Endothelial cell of umbilical vein (primary cell): ENCODE measurements at regions not wholly inside any gene's neighbourhood (a gene's known extent, or its start where the extent isn't known, plus 50 kb on each side); places are given as distances from the start of the nearest gene placed in this dataset.

Experiments
- BruUV-seq: library from RNA; stranded (reverse); fragments of 400-500 nt; replicated peaks from 2 replicates; lab custom pipeline; 2021; lab: Mats Ljungman, UMichigan
- CTCF ChIA-PET: fragments of 300-600, 350-600 bp; sonication (Branson Sonifier 250); formaldehyde crosslinking; loops from one replicate; lab custom pipeline; 2021; ENCODE audit warnings: antibody characterized with exemption, inconsistent platforms; lab: Charles Lee
- POLR2A ChIA-PET: fragments of 300-600, 350-600 bp; sonication (Branson Sonifier 250); formaldehyde crosslinking; loops from one replicate; lab custom pipeline; 2021; ENCODE audit warnings: antibody characterized with exemption, inconsistent platforms; lab: Charles Lee
- DNase-seq: peaks from one replicate; pipeline ENCODE4 v3.0.0-alpha.2; 2011; ENCODE audit warnings: low read depth, low spot score
- FAIRE-seq: peaks from 2 replicates; lab custom pipeline; 2011; peaks lifted over from hg19 to GRCh38; lab: Jason Lieb, UNC
- H2AFZ ChIP-seq: 2 replicates; pipeline ENCODE4 v1.6.0; 2012; ENCODE audit warnings: low read depth, low read length, control low read depth, inconsistent platforms
- H3K27ac ChIP-seq: 2 replicates; pipeline ENCODE4 v1.5.1; 2011; ENCODE audit warnings: low read depth, mild to moderate bottlenecking, control low read depth, low read length, moderate library complexity; ENCODE audit not compliant: insufficient read depth
- H3K27me3 ChIP-seq, 2 experiments: 2 replicates each; pipeline versions ENCODE4 v1.6.0 to v1.6.1; 2011; ENCODE audit warnings: low read length in 2 of 2, mixed read lengths in 1 of 2; ENCODE audit not compliant: control insufficient read depth in 2 of 2, insufficient read depth in 2 of 2
- H3K36me3 ChIP-seq, 2 experiments: 2 replicates in 1 of 2; 3 replicates in 1 of 2; pipeline ENCODE4 v1.5.1; 2011; ENCODE audit warnings: low read length in 2 of 2, mild to moderate bottlenecking in 1 of 2, moderate library complexity in 1 of 2; ENCODE audit not compliant: control insufficient read depth in 2 of 2, insufficient read depth in 2 of 2; ENCODE audit errors: extremely low read depth in 1 of 2
- H3K4me1 ChIP-seq: 3 replicates; pipeline ENCODE4 v1.5.1; 2011; ENCODE audit warnings: mild to moderate bottlenecking, low read length; ENCODE audit not compliant: control insufficient read depth, insufficient read depth; ENCODE audit errors: extremely low read depth
- H3K4me2 ChIP-seq: 2 replicates; pipeline ENCODE4 v1.6.1; 2011; ENCODE audit warnings: low read length, control low read depth, mixed read lengths; ENCODE audit not compliant: insufficient read depth
- H3K4me3 ChIP-seq, 3 experiments: fragments of 200-600 bp in 1 of 3; sonication (generic), shearing (Covaris generic) in 1 of 3; replicated peaks in 1 of 3; 2 replicates each; pipeline ENCODE4 v1.5.1; 2011 to 2016; ENCODE audit warnings: control low read depth in 3 of 3, low read length in 3 of 3, mild to moderate bottlenecking in 2 of 3, inconsistent platforms in 1 of 3, low read depth in 1 of 3, moderate library complexity in 1 of 3; ENCODE audit not compliant: insufficient read depth in 1 of 3
- H3K79me2 ChIP-seq: 2 replicates; pipeline ENCODE4 v1.6.0; 2012; ENCODE audit warnings: low read length, inconsistent platforms; ENCODE audit not compliant: control insufficient read depth, insufficient read depth
- H3K9ac ChIP-seq: replicated peaks from 2 replicates; pipeline ENCODE3; 2011; ENCODE audit warnings: low read length, control low read depth; ENCODE audit not compliant: insufficient read depth; ENCODE audit errors: extremely low read depth
- H3K9me1 ChIP-seq: replicated peaks from 3 replicates; pipeline ENCODE4 v1.6.0; 2011; ENCODE audit warnings: mild to moderate bottlenecking, low read length; ENCODE audit not compliant: control insufficient read depth, insufficient read depth; ENCODE audit errors: extremely low read depth
- H3K9me3 ChIP-seq: replicated peaks from 2 replicates; pipeline ENCODE4 v1.5.1; 2012; ENCODE audit warnings: low read length, inconsistent platforms; ENCODE audit not compliant: control insufficient read depth, insufficient read depth
- H4K20me1 ChIP-seq: replicated peaks from 2 replicates; pipeline ENCODE3; 2011; ENCODE audit warnings: mild to moderate bottlenecking, low read length; ENCODE audit not compliant: control insufficient read depth, insufficient read depth; ENCODE audit errors: extremely low read depth
- EZH2 ChIP-seq: IDR thresholded peaks from 2 replicates; pipeline ENCODE4 v1.6.1; 2012; ENCODE audit warnings: borderline replicate concordance, low read depth, mild to moderate bottlenecking, moderate library complexity, low read length, inconsistent platforms; ENCODE audit not compliant: severe bottlenecking
- FOS ChIP-seq: IDR thresholded peaks from 2 replicates; pipeline ENCODE4 v1.6.1; 2011; ENCODE audit warnings: mild to moderate bottlenecking, low read length, moderate library complexity, borderline replicate concordance; ENCODE audit not compliant: insufficient read depth
- GATA2 ChIP-seq: IDR thresholded peaks from 2 replicates; pipeline ENCODE4 v1.7.0; 2011; ENCODE audit warnings: low read depth, mild to moderate bottlenecking, moderate library complexity, mixed read lengths, low read length; ENCODE audit not compliant: insufficient read length, insufficient read depth
- JUN ChIP-seq: IDR thresholded peaks from 2 replicates; pipeline ENCODE4 v1.6.1; 2011; ENCODE audit warnings: borderline replicate concordance, low read depth; ENCODE audit not compliant: insufficient read length, insufficient read depth
- MAX ChIP-seq: IDR thresholded peaks from 2 replicates; pipeline ENCODE4 v1.6.1; 2011; ENCODE audit not compliant: insufficient read depth, insufficient read length
- MYC ChIP-seq: IDR thresholded peaks from one replicate; pipeline ENCODE4 v1.6.1; 2011; ENCODE audit warnings: mild to moderate bottlenecking, low read depth, low read length
- POLR2A ChIP-seq: IDR thresholded peaks from 2 replicates; pipeline ENCODE4 v1.6.1; 2012; ENCODE audit warnings: low read depth, mild to moderate bottlenecking, control low read depth, low read length
- POLR2AphosphoS5 ChIP-seq: IDR thresholded peaks from 2 replicates; pipeline ENCODE4 v1.6.1; 2012; ENCODE audit warnings: low read depth, mild to moderate bottlenecking, control low read depth, low read length, moderate library complexity; ENCODE audit not compliant: insufficient read depth
- dilution Hi-C: fragments of 300-500 bp; cut with MboI; formaldehyde crosslinking; loops from one replicate; pipeline ENCODE4 v1.15.0; 2019; ENCODE audit warnings: low sequenced_read_pairs; ENCODE audit not compliant: extremely low pct_ligation_motif_present
- intact Hi-C: fragments of 100-400 bp; cut with micrococcal nuclease; formaldehyde crosslinking; loops from one replicate; pipeline ENCODE4 v1.10.0; 2022
- TF ChIP-seq, protein P1 (sequence below), 2 donors: IDR thresholded peaks; 1 replicate in 1 of 2; 2 replicates in 1 of 2; pipeline ENCODE4 v1.5.1; 2011; ENCODE audit warnings: low read length in 2 of 2, mild to moderate bottlenecking in 2 of 2, moderate library complexity in 2 of 2, control low read depth in 1 of 2, inconsistent platforms in 1 of 2, low read depth in 1 of 2; ENCODE audit not compliant: insufficient read depth in 1 of 2; ENCODE audit errors: extremely low read depth in 1 of 2

GRCh38 chr12:25051656-25052195, 102.8 kb upstream of the BCAT1 start:
- Histone ChIP-seq H3K27ac (no peak overlapping the region), H3K9me1 (no peaks in the 10 kb centered on the region), H3K4me2 (no peak overlapping the region), H3K9ac (no peak overlapping the region), H3K4me1 (no peaks in the 10 kb centered on the region), H2AFZ (no peak overlapping the region), H3K9me3 (no peaks in the 10 kb centered on the region), H3K79me2 (no peaks in the 10 kb centered on the region), H3K27me3 (peaks cover 2 to 3% of the 10 kb centered on the region in 2 experiments), H4K20me1 (no peaks in the 10 kb centered on the region), H3K4me3 (no peak overlapping the region), H3K36me3 (no peaks in the 10 kb centered on the region)
- dilution Hi-C loops (no loop called here), intact Hi-C loops (no loop called here)
- TF ChIP-seq POLR2A: no peak
- TF ChIP-seq EZH2: no peak
- TF ChIP-seq GATA2: no peak
- TF ChIP-seq FOS: no peak
- TF ChIP-seq MYC: no peak
- TF ChIP-seq, protein P1, sequence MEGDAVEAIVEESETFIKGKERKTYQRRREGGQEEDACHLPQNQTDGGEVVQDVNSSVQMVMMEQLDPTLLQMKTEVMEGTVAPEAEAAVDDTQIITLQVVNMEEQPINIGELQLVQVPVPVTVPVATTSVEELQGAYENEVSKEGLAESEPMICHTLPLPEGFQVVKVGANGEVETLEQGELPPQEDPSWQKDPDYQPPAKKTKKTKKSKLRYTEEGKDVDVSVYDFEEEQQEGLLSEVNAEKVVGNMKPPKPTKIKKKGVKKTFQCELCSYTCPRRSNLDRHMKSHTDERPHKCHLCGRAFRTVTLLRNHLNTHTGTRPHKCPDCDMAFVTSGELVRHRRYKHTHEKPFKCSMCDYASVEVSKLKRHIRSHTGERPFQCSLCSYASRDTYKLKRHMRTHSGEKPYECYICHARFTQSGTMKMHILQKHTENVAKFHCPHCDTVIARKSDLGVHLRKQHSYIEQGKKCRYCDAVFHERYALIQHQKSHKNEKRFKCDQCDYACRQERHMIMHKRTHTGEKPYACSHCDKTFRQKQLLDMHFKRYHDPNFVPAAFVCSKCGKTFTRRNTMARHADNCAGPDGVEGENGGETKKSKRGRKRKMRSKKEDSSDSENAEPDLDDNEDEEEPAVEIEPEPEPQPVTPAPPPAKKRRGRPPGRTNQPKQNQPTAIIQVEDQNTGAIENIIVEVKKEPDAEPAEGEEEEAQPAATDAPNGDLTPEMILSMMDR (IDR thresholded peaks at IDR 0.05; ENCODE audit: extremely low read depth in 1 of 2, insufficient read depth in 1 of 2, low read depth in 1 of 2, low read length in 2 of 2): no peak
- TF ChIP-seq JUN: no peak
- no peak for TF ChIP-seq MAX
- TF ChIP-seq POLR2AphosphoS5: no peak
- CTCF ChIA-PET: interaction anchor here (1.6 to 1.8 kb wide), 2 partner anchors 8 to 103 kb away, joined by 4 to 5 read pairs; no protein-coding TSS in a partner anchor
- BruUV-seq: no TSS peak
- DNase-seq (no peak), FAIRE-seq (no peak)
- POLR2A ChIA-PET: interaction anchor here (1.1 kb wide), 1 partner anchor 31 kb away, joined by 3 read pairs; no protein-coding TSS in a partner anchor
